ENCODE measurements at regions not wholly inside any gene's neighbourhood (a gene's known extent, or its start where the extent isn't known, plus 50 kb on each side); places are given as distances from the start of the nearest gene placed in this dataset.
"Not testable (repeated sequence)": the region's sequence is repeated elsewhere in the genome, so short reads cannot be mapped to it uniquely, and the experiment has no call there.

- DNase-seq = no peak
These were observed 54.7 kb upstream of the PGM2 start for GRCh38 chr4:37771771-37772170.

GRCh38 chr4:37770016-37770415 is 56.5 kb upstream of the PGM2 start:
- DNase-seq = no peak

- DNase-seq = no peak
These were observed 57.0 kb upstream of the PGM2 start for GRCh38 chr4:37769391-37769989.

GRCh38 chr4:37767546-37767945 is 58.9 kb upstream of the PGM2 start:
- DNase-seq = no peak

- no peak for DNase-seq
These were observed 59.5 kb upstream of the PGM2 start for GRCh38 chr4:37767019-37767418.

GRCh38 chr4:37765741-37766140 is 60.7 kb upstream of the PGM2 start:
- DNase-seq = no peak

GRCh38 chr4:37763831-37764230 is 62.7 kb upstream of the PGM2 start:
- no peak for DNase-seq

GRCh38 chr4:37762991-37763368 is 63.5 kb upstream of the PGM2 start:
- no peak for DNase-seq

GRCh38 chr4:37762294-37762990 is 64.0 kb upstream of the PGM2 start:
- DNase-seq = peak; percentile 21

- no peak for DNase-seq
These were observed 65.6 kb upstream of the PGM2 start for GRCh38 chr4:37760840-37761239.

- DNase-seq = no peak
These were observed 66.7 kb upstream of the PGM2 start for GRCh38 chr4:37759833-37760232.

GRCh38 chr4:37758226-37758625 is 68.3 kb upstream of the PGM2 start:
- DNase-seq = no peak

- DNase-seq = no peak
These were observed 68.7 kb upstream of the PGM2 start for GRCh38 chr4:37757761-37758160.

GRCh38 chr4:37757121-37757520 is 69.4 kb upstream of the PGM2 start:
- no peak for DNase-seq

- DNase-seq = no peak
These were observed 68.4 kb upstream of the RELL1 start for GRCh38 chr4:37754410-37755185.

- no peak for DNase-seq
These were observed 63.3 kb upstream of the RELL1 start for GRCh38 chr4:37749398-37749988.

- DNase-seq = no peak
These were observed 62.3 kb upstream of the RELL1 start for GRCh38 chr4:37748485-37748884.

GRCh38 chr4:37747772-37748330 is 61.7 kb upstream of the RELL1 start:
- DNase-seq = no peak

GRCh38 chr4:37746852-37747251 is 60.7 kb upstream of the RELL1 start:
- DNase-seq = not testable (repeated sequence)

- DNase-seq = no peak
These were observed 59.8 kb upstream of the RELL1 start for GRCh38 chr4:37745946-37746345.

GRCh38 chr4:37742149-37742548 is 56.0 kb upstream of the RELL1 start:
- DNase-seq = no peak

- DNase-seq = no peak
These were observed 55.4 kb upstream of the RELL1 start for GRCh38 chr4:37741564-37741963.

- DNase-seq = no peak
These were observed 54.4 kb upstream of the RELL1 start for GRCh38 chr4:37740546-37740945.

- DNase-seq = no peak
These were observed 51.3 kb upstream of the RELL1 start for GRCh38 chr4:37737466-37737865.

Measured in stimulated activated CD4-positive, alpha-beta T cell treated with anti-CD3 and anti-CD28 coated beads, Interleukin-15, amount 100 ng/mL, for 24 hours (primary cell).